Endothelial cell of umbilical vein (primary cell): ENCODE measurements at regions not wholly inside any gene's neighbourhood (a gene's known extent, or its start where the extent isn't known, plus 50 kb on each side); places are given as distances from the start of the nearest gene placed in this dataset.

Source experiments
- BruUV-seq: library from RNA; stranded (reverse); fragments of 400-500 nt; replicated peaks from 2 replicates; lab custom pipeline; 2021; lab: Mats Ljungman, UMichigan
- CTCF ChIA-PET: fragments of 300-600, 350-600 bp; sonication (Branson Sonifier 250); formaldehyde crosslinking; loops from one replicate; lab custom pipeline; 2021; ENCODE audit warnings: antibody characterized with exemption, inconsistent platforms; lab: Charles Lee
- POLR2A ChIA-PET: fragments of 300-600, 350-600 bp; sonication (Branson Sonifier 250); formaldehyde crosslinking; loops from one replicate; lab custom pipeline; 2021; ENCODE audit warnings: antibody characterized with exemption, inconsistent platforms; lab: Charles Lee
- DNase-seq: peaks from one replicate; pipeline ENCODE4 v3.0.0-alpha.2; 2011; ENCODE audit warnings: low read depth, low spot score
- FAIRE-seq: peaks from 2 replicates; lab custom pipeline; 2011; peaks lifted over from hg19 to GRCh38; lab: Jason Lieb, UNC
- H2AFZ ChIP-seq: 2 replicates; pipeline ENCODE4 v1.6.0; 2012; ENCODE audit warnings: low read depth, low read length, control low read depth, inconsistent platforms
- H3K27ac ChIP-seq: 2 replicates; pipeline ENCODE4 v1.5.1; 2011; ENCODE audit warnings: low read depth, mild to moderate bottlenecking, control low read depth, low read length, moderate library complexity; ENCODE audit not compliant: insufficient read depth
- H3K27me3 ChIP-seq, 2 experiments: 2 replicates each; pipeline versions ENCODE4 v1.6.0 to v1.6.1; 2011; ENCODE audit warnings: low read length in 2 of 2, mixed read lengths in 1 of 2; ENCODE audit not compliant: control insufficient read depth in 2 of 2, insufficient read depth in 2 of 2
- H3K36me3 ChIP-seq, 2 experiments: 2 replicates in 1 of 2; 3 replicates in 1 of 2; pipeline ENCODE4 v1.5.1; 2011; ENCODE audit warnings: low read length in 2 of 2, mild to moderate bottlenecking in 1 of 2, moderate library complexity in 1 of 2; ENCODE audit not compliant: control insufficient read depth in 2 of 2, insufficient read depth in 2 of 2; ENCODE audit errors: extremely low read depth in 1 of 2
- H3K4me1 ChIP-seq: 3 replicates; pipeline ENCODE4 v1.5.1; 2011; ENCODE audit warnings: mild to moderate bottlenecking, low read length; ENCODE audit not compliant: control insufficient read depth, insufficient read depth; ENCODE audit errors: extremely low read depth
- H3K4me2 ChIP-seq: 2 replicates; pipeline ENCODE4 v1.6.1; 2011; ENCODE audit warnings: low read length, control low read depth, mixed read lengths; ENCODE audit not compliant: insufficient read depth
- H3K4me3 ChIP-seq, 3 experiments: fragments of 200-600 bp in 1 of 3; sonication (generic), shearing (Covaris generic) in 1 of 3; replicated peaks in 1 of 3; 2 replicates each; pipeline ENCODE4 v1.5.1; 2011 to 2016; ENCODE audit warnings: control low read depth in 3 of 3, low read length in 3 of 3, mild to moderate bottlenecking in 2 of 3, inconsistent platforms in 1 of 3, low read depth in 1 of 3, moderate library complexity in 1 of 3; ENCODE audit not compliant: insufficient read depth in 1 of 3
- H3K79me2 ChIP-seq: 2 replicates; pipeline ENCODE4 v1.6.0; 2012; ENCODE audit warnings: low read length, inconsistent platforms; ENCODE audit not compliant: control insufficient read depth, insufficient read depth
- H3K9ac ChIP-seq: replicated peaks from 2 replicates; pipeline ENCODE3; 2011; ENCODE audit warnings: low read length, control low read depth; ENCODE audit not compliant: insufficient read depth; ENCODE audit errors: extremely low read depth
- H3K9me1 ChIP-seq: replicated peaks from 3 replicates; pipeline ENCODE4 v1.6.0; 2011; ENCODE audit warnings: mild to moderate bottlenecking, low read length; ENCODE audit not compliant: control insufficient read depth, insufficient read depth; ENCODE audit errors: extremely low read depth
- H3K9me3 ChIP-seq: replicated peaks from 2 replicates; pipeline ENCODE4 v1.5.1; 2012; ENCODE audit warnings: low read length, inconsistent platforms; ENCODE audit not compliant: control insufficient read depth, insufficient read depth
- H4K20me1 ChIP-seq: replicated peaks from 2 replicates; pipeline ENCODE3; 2011; ENCODE audit warnings: mild to moderate bottlenecking, low read length; ENCODE audit not compliant: control insufficient read depth, insufficient read depth; ENCODE audit errors: extremely low read depth
- EZH2 ChIP-seq: IDR thresholded peaks from 2 replicates; pipeline ENCODE4 v1.6.1; 2012; ENCODE audit warnings: borderline replicate concordance, low read depth, mild to moderate bottlenecking, moderate library complexity, low read length, inconsistent platforms; ENCODE audit not compliant: severe bottlenecking
- FOS ChIP-seq: IDR thresholded peaks from 2 replicates; pipeline ENCODE4 v1.6.1; 2011; ENCODE audit warnings: mild to moderate bottlenecking, low read length, moderate library complexity, borderline replicate concordance; ENCODE audit not compliant: insufficient read depth
- GATA2 ChIP-seq: IDR thresholded peaks from 2 replicates; pipeline ENCODE4 v1.7.0; 2011; ENCODE audit warnings: low read depth, mild to moderate bottlenecking, moderate library complexity, mixed read lengths, low read length; ENCODE audit not compliant: insufficient read length, insufficient read depth
- JUN ChIP-seq: IDR thresholded peaks from 2 replicates; pipeline ENCODE4 v1.6.1; 2011; ENCODE audit warnings: borderline replicate concordance, low read depth; ENCODE audit not compliant: insufficient read length, insufficient read depth
- MAX ChIP-seq: IDR thresholded peaks from 2 replicates; pipeline ENCODE4 v1.6.1; 2011; ENCODE audit not compliant: insufficient read depth, insufficient read length
- MYC ChIP-seq: IDR thresholded peaks from one replicate; pipeline ENCODE4 v1.6.1; 2011; ENCODE audit warnings: mild to moderate bottlenecking, low read depth, low read length
- POLR2A ChIP-seq: IDR thresholded peaks from 2 replicates; pipeline ENCODE4 v1.6.1; 2012; ENCODE audit warnings: low read depth, mild to moderate bottlenecking, control low read depth, low read length
- POLR2AphosphoS5 ChIP-seq: IDR thresholded peaks from 2 replicates; pipeline ENCODE4 v1.6.1; 2012; ENCODE audit warnings: low read depth, mild to moderate bottlenecking, control low read depth, low read length, moderate library complexity; ENCODE audit not compliant: insufficient read depth
- dilution Hi-C: fragments of 300-500 bp; cut with MboI; formaldehyde crosslinking; loops from one replicate; pipeline ENCODE4 v1.15.0; 2019; ENCODE audit warnings: low sequenced_read_pairs; ENCODE audit not compliant: extremely low pct_ligation_motif_present
- intact Hi-C: fragments of 100-400 bp; cut with micrococcal nuclease; formaldehyde crosslinking; loops from one replicate; pipeline ENCODE4 v1.10.0; 2022
- TF ChIP-seq, protein P1 (sequence below), 2 donors: IDR thresholded peaks; 1 replicate in 1 of 2; 2 replicates in 1 of 2; pipeline ENCODE4 v1.5.1; 2011; ENCODE audit warnings: low read length in 2 of 2, mild to moderate bottlenecking in 2 of 2, moderate library complexity in 2 of 2, control low read depth in 1 of 2, inconsistent platforms in 1 of 2, low read depth in 1 of 2; ENCODE audit not compliant: insufficient read depth in 1 of 2; ENCODE audit errors: extremely low read depth in 1 of 2

GRCh38 chr3:148234536-148234935 is 463.2 kb upstream of the AGTR1 start:
- Histone ChIP-seq H3K4me2 (no peak overlapping the region), H3K79me2 (no peaks in the 10 kb centered on the region), H3K36me3 (no peaks in the 10 kb centered on the region), H3K9me1 (no peaks in the 10 kb centered on the region), H3K27ac (no peak overlapping the region), H3K9ac (no peak overlapping the region), H3K9me3 (no peaks in the 10 kb centered on the region), H3K27me3 (no peaks in the 10 kb centered on the region), H3K4me1 (no peaks in the 10 kb centered on the region), H4K20me1 (no peaks in the 10 kb centered on the region), H3K4me3 (no peak overlapping the region), H2AFZ (no peak overlapping the region)
- BruUV-seq: no TSS peak
- intact Hi-C loops: no loop called here
- ChIA-PET POLR2A (no interaction called here), CTCF (interaction anchor here (1.0 kb wide), 1 partner anchor 10 kb away, joined by 3 read pairs; no protein-coding TSS in a partner anchor)
- FAIRE-seq (no peak), DNase-seq (no peak)
- dilution Hi-C loops: no loop called here
- TF ChIP-seq, protein P1, sequence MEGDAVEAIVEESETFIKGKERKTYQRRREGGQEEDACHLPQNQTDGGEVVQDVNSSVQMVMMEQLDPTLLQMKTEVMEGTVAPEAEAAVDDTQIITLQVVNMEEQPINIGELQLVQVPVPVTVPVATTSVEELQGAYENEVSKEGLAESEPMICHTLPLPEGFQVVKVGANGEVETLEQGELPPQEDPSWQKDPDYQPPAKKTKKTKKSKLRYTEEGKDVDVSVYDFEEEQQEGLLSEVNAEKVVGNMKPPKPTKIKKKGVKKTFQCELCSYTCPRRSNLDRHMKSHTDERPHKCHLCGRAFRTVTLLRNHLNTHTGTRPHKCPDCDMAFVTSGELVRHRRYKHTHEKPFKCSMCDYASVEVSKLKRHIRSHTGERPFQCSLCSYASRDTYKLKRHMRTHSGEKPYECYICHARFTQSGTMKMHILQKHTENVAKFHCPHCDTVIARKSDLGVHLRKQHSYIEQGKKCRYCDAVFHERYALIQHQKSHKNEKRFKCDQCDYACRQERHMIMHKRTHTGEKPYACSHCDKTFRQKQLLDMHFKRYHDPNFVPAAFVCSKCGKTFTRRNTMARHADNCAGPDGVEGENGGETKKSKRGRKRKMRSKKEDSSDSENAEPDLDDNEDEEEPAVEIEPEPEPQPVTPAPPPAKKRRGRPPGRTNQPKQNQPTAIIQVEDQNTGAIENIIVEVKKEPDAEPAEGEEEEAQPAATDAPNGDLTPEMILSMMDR (IDR thresholded peaks at IDR 0.05; ENCODE audit: extremely low read depth in 1 of 2, insufficient read depth in 1 of 2, low read depth in 1 of 2, low read length in 2 of 2): no peak
- TF ChIP-seq MYC: no peak
- no peak for TF ChIP-seq EZH2
- TF ChIP-seq POLR2AphosphoS5: no peak
- no peak for TF ChIP-seq POLR2A
- TF ChIP-seq MAX: no peak
- TF ChIP-seq GATA2: no peak
- no peak for TF ChIP-seq FOS
- TF ChIP-seq JUN: no peak
